ENCODE measurements at regions not wholly inside any gene's neighbourhood (a gene's known extent, or its start where the extent isn't known, plus 50 kb on each side); places are given as distances from the start of the nearest gene placed in this dataset.
A peak's percentile ranks its signal among the peaks of the same experiment; 100 is the strongest.
"Not testable (repeated sequence)": the region's sequence is repeated elsewhere in the genome, so short reads cannot be mapped to it uniquely, and the experiment has no call there.

DNA sequence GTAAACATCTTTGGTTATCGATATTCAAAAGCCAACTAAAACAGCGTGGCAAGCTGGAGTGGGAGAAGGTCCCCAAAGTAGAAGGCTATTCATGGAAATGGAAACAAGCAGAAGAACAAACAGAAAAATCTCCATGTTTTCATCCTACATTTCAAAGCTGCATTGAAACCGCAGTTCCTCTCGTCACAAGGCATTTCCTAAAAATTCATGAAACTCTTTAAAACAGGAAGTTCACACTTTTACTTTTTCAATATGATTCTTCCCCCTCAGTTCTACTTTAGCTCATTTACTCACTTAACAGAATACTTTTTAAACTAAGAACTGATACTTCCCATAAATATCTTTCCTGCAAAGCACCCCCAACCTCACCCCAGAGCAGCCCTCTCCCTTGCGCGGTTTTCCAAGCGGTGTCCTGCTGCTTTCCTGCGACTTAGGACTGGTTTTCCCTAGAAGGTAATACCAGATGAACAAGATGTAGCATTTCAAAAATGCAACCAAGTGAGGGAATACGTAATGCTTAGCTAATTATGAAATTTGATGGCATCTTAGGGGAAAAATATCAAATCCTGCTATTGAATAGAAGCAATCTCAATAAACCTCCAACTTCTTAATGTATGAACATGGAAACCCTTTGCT lies 228.3 kb upstream of the PKN2 start:
- DNase-seq (ENCODE audit: low read depth in 2 of 2), result no peak

DNA sequence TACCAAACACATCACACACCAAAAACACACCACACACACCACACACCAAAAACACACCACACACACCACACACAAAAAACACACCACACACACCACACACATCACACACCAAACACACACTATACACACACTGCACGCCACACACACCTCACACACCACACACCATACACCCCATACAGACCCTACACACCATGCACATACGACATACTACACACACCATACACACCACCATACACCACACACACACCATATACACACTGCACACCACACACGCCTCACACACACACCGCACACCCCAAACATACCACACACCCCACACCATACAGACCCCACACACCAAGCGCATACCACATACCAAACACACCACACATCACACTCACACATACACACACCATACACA lies 226.9 kb upstream of the PKN2 start:
- DNase-seq (ENCODE audit: low read depth in 2 of 2), result no peak

DNA sequence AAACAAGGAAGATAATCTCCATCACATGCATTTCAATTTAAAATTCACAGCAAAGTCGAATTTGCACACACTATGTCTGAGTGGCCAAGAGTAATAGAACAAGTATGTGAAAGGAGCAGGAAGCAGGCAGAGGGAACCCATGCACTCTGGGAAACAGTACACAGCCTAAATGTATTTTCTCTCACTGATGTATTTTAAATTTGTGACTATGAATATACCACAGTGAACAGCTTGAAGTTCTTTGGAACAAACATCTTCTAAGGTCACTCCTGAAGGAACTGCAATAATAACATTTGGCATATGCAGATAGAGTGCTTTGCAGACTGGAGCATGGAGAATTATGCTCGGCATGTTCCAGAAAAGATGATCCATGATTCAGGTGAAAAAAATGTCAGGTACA lies 223.1 kb upstream of the PKN2 start:
- no peak for DNase-seq (ENCODE audit: low read depth in 2 of 2)

DNA sequence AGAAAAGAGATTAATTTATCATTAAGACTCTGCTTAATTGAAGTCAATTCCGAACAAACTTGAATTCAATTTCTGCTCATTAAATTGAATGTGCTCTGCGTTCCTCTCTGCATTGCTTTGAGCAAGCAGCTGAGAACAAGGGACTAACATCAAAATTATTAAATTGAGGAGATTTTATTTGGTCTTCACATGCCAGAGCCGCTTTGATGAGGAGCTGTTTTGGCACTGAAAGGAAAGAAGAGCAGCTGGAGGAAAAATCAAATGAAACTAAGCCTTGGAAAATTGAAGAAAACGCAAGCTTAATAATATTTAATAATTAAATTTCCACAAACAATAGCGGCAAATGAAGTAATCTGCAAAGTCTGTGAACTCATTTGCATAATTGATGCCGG lies 222.0 kb upstream of the PKN2 start:
- no peak for DNase-seq (ENCODE audit: low read depth in 2 of 2)

DNA sequence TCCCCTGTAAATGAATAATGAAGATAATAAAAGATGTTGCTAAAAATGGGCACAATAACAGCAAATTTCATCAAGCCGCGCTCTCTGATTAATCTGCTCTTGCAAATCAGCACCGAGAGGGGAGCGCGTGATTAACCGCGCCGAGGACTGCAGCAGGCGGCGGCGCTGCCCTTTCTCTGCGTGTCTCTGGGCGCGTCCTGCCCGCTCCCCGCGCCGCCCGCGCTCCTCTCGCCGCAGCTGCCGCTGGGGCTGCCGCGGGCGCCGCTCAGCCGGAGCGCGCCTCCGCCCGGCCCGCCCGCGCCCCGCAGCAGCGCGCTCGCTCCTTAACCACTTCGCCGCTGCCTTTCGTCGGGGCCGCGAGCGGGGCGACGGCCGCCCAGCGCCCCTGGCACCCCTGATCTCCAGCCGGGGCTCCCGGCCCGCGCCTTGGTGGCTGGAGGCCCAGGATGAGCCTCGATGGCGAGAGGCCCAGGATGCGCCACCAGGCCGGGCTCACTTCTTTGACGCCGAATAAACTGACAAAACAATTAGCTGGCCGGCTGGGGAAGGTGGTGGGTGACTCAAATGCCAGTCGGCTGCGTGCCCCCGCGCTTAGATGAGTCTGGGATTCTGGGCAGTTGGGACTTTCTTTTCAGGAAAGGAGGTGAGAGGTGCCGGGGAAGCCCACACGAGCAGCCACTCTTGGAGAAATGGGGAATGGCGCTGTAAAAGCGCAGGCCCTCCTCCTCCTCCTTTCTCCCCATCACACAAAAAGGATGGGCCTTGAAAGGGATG lies 221.4 kb upstream of the PKN2 start:
- DNase-seq (ENCODE audit: low read depth in 2 of 2), result peak; percentile 29 to 30

DNA sequence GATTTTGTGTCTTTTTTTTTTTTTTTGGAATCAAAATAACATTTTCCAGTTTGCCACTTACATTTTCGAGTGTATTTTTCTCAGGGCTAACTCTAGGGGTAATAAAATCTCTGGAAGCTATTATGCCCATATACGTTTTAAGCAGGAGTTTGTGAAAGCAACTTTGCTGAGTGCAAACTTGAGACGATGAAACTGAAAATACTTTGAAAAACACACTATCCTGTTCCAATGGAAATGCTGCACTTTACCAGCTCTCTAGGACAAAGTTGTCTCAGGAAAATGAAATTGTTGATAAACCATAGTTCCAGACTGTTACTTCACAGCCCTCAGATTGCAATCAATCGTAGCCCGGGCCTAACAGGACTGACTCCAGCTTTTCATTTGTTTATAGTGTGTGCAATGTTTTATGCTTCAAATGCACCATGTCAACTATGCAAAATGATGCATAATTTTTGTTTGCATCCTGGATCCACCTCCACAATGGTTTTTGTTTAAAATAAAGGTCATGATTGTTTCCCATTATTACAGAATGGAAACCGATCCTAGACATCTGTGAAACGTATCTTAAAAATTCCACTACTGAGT lies 220.6 kb upstream of the PKN2 start:
- no peak for DNase-seq (ENCODE audit: low read depth in 2 of 2)

DNA sequence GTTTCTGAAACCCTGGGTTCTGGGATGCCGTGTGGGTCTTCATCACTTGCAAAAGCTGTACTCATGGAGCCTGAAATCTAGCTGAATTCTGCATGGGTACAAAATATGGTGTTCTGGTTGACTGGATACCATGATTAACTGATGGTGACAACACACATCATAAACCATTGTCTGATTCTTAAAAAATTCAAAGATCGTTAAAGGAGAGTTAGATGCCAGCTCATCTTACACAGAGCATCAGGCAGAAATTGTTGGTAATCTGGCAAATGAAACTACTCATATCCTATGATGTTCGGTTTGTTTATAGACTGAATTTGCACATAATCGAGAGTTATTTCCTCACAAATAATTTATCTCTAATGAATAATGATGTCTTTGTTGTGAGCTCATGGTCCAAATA lies 218.1 kb upstream of the PKN2 start:
- DNase-seq (ENCODE audit: low read depth in 2 of 2), result no peak

DNA sequence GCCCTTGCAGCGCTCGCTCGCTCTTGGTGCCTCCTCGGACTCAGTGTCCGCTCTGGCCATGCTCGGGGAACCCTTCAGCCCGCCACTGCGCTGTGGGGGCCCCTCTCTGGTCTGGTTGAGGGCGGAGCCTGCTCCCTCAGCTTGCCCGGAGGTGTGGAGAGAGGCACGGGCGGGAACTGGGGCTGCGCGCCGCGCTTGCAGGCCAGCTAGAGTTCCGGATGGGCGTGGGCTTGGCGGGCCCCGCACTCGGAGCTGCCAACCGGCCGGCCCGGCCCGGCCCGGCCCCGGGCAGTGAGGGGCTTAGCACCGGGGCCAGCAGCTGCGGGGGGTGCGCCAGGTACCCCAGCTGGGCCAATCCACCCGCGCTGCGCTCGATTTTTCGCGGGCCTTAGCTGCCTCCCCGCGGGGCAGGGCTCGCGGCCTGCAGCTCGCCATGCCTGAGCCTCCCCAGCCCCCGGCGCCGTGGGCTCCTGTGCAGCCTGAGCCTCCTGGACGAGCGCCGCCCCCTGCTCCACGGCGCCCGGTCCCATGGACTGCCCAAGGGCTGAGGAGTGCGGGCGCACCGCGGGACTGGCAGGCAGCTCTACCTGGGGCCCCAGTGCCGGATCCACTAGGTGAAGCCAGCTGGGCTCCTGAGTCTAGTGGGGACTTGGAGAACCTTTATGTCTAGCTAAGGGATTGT lies 217.0 kb upstream of the PKN2 start:
- no peak for DNase-seq (ENCODE audit: low read depth in 2 of 2)

DNA sequence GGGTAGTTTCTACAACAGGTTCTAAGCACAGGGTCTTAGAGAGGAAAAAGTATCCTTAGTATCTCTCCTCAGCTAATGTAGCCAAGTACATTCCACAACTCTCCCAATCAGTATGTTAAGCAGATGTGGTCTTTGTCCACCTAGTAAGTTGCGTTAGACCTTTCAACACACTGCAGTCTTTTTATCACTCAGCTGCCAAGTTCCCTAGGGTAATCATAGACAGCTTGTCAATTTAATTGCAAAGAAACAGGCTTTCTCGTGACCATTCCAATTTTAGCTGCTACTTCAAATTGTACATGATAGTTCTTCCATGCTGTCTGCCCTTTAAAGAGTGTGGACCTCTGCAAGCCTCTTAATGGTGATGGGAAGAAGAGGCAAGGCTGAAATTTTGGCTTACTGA lies 211.8 kb upstream of the PKN2 start:
- no peak for DNase-seq (ENCODE audit: low read depth in 2 of 2)

DNA sequence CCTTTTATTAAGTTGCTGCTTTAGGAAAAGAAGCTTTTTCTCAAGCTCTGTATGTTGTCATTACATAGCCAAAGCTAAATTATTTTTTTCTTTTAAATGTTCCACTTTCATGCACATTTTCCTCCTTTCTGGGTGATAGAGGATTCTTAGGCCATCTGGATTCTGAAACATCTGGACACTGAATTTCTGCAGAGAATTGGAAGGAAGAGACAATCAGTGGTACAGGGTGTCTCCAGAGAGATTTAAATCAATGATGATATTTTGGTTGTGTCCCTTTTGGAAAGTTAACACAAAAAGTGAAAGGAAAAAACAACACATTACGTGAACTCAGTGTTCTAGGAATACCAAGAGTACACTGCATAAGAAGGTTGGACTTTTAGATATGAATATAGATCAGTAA lies 211.4 kb upstream of the PKN2 start:
- DNase-seq (ENCODE audit: low read depth in 2 of 2), result no peak

DNA sequence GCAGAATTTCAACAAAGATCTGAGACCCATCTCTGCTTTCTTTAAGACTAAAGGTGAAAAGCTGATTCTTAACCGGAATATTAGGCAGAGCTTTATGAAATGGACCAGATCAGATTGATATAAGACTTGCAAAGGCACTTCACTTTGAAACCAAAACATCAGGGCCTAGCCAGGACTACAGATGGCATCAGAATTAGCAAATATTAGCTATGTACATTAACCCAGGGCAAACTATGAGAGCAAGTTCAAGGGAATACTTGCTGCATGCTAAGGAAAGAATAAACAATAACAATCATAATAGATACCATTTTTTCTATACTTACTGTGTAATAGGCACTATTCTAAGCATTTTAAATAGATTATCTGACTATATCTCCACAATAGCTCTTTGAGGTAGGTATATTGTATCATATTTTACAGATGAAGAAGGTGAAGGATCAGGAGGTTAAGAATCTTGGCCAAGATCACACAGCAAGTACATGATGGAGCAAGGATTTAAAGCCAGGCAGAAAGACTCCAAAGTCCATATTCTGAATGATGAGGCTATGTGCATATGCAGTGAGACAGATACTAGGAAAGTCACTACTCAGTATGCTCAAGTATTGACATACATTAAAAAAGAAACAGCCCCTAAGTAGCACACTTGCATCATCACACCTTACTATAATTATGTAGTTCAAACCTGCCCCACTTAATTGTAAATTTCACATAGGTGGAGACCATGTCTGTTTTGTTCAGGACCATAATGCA lies 209.3 kb upstream of the PKN2 start:
- DNase-seq (ENCODE audit: low read depth in 2 of 2), result no peak

DNA sequence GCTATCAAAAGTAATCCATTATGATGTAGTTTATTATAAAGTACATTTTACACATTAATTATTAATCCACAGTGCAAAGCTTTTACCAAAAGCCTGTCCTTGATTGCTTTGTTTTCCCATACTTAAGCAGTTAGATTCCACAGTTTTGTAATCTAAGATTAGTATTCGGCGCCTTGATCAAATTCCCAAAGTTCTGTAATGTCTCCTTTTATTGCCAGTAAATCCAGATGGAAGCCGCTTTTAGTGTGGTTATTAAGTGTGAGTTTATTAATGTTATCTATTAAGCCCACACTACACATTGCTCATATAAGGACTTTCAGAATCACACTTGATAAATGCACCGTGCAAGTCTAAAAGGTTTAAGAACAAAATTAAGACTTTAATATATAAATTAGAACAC lies 199.2 kb upstream of the PKN2 start:
- DNase-seq (ENCODE audit: low read depth in 2 of 2), result no peak

DNA sequence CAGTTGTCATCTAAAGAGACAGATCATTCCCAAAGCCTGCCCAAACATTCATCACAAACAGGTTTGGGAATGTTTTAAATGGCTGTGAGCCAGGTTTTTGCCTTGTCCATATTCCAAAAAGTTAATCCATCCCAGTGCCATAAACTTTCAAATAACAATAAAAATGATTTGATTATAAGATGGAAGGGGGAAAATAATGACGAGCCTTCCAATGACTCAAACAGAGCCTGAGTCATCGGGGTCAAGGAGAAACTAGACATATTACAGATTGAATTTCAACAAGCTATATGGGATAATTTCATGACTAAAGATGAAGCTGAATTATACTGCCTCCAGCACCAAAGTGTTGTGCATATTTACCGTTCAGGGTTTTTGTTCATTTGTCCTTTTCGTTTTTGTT lies 195.8 kb upstream of the PKN2 start:
- peak in 1 of 2 donors; percentile 3 for DNase-seq (ENCODE audit: low read depth in 2 of 2)

DNA sequence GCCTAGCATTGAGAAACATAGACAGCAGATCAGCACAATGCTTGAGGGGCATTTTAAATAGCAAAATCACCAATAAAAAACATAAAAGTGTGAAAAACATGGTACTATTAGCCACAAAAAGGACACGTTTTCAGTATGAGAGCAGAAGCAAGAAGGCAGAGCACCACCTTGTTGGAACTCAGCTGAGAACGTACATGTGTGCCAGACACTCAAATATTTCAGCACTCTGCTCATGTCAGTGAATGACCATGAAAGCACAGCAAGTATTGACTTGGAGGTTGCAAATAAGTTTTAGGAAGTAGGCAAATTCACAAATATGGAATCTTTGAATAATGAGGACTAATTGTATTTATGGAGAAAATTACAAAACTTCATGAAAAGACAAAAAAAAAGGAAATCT lies 193.4 kb upstream of the PKN2 start:
- no peak for DNase-seq (ENCODE audit: low read depth in 2 of 2)

DNA sequence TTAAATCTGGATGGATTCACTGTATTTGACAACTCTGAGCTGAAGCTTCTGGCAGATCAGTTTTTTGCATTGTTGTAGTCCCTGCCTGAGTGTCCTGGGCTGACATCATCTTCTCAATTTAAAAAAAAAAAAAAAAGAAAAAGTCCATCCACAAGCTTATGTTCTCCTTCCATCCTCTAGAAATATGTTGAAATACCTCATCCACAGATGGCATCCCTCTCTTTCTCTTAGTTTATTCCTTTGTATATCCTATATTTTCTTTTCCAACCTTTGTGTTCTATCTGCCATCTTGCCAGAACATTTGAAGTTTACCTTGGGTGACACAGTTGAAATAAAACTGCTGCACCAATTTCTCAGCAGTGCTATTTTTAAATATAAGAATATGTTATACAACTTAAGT lies 184.4 kb upstream of the PKN2 start:
- no peak for DNase-seq (ENCODE audit: low read depth in 2 of 2)

DNA sequence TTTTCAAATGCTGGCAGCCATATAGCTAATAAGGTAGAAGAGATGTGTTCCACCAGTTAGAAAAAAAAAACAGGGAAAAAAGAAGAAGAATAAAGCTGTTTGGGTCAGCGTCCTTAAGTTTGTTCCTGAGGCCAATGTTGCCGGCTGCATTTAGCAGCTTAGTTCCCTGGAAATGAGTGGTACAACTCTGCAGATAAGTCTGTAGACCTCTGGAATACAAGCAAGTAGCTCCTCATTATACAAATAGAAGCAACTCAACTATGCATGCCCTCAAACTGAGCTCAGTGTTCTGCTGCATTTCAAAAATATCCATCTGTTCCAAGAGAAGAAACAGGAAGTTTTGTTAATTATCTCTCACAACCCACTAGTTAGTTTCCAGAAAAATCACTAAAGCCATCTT lies 181.2 kb upstream of the PKN2 start:
- DNase-seq (ENCODE audit: low read depth in 2 of 2), result no peak

DNA sequence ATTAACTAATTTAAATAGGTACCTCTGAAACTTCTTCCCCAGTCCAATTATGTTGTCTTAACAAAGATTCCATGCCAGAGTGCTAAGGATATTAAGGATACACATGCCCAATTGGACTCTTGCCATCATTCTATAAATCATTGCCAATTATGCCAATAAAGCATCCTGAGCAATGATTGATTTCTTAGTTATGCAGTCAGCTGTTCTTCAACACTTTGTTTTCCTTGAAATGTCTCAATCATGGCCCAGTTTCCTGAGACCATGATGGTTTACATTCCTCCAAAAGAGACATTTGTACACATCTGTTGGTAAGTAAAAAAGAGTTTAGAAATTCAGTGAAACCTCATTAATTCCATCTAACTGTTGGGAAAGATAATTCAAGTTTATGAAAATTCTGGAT lies 180.4 kb upstream of the PKN2 start:
- DNase-seq (ENCODE audit: low read depth in 2 of 2), result no peak

DNA sequence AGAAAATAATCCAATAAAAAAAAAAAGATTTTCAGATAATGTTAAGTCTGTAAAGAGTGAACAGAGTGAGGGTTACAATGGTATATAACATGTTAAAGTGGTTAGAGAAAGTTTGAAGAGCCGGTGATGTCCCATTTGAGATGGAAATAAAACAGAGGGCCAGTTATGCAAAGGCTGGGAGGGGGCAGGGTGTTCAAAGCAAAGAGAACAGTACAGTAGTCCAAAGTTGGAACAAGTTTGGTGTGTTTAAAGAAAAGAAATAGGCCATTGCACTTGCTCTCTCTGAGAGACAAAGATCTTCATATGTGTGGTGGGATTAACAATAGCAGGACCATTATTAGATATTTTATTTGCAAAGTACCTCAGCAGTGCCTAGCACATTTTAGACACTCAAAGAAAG lies 179.5 kb upstream of the PKN2 start:
- no peak for DNase-seq (ENCODE audit: low read depth in 2 of 2)

DNA sequence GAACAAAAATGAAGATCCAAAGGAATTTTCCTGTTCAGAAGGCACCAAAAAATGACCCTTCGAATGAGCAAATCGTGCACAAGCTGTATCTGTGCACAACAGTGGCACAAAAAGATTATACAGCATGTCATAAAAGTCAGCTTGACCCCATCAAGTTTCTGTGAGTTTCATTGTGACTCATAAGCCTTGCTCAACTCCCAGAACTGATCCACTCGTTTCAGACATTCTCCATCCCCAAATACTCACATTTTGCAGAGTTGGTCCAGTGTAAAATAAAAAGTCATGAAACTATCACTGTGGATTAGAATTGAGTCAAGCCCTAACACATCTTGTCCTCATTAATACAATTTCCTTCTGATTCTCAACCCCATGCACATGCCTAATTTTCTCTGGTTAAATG lies 174.7 kb upstream of the PKN2 start:
- no peak for DNase-seq (ENCODE audit: low read depth in 2 of 2)

DNA sequence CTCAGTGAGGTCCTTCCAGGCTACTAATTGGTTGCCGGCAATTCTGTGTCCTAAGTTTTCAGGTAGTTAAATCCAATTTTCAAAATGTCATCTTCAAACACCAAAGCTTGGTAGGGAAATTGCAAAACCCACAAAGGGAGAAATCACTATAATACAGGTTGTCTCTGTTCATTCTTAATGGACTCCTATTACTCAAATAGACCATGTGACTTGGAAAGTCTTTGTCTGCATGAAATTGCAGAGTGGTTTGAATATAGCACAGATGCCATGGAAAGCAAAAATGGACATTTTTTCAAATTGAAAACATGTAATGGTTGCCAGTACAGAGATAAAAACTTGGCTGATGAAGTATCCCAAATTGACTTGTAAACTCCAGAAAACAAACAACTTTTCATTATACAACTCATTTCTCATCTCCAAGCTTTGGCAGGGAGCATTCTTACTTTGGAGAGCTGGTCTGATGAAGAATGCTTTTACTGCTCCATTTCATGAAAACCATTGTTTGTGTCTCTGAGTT lies 169.5 kb upstream of the PKN2 start:
- no peak for DNase-seq (ENCODE audit: low read depth in 2 of 2)

DNA sequence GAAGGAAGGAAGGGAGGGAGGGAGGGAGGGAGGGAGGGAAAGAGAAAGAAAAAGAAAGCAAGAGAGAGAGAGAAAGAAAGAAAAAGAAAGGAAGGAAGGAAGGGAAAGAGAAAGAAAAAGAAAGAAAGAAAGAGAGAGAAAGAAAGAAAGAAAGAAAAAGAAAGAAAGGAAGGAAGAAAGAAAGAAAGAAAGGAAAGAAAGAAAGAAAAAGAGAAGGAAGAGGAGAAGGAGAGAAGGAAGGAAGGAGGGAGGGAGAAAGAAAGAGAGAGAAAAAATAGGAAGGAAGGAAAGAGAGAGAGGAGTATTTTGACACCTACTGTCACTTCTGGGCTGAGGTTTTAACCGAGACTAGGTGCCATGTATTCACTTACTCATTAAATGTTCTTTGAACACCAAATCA lies 166.6 kb upstream of the PKN2 start:
- DNase-seq (ENCODE audit: low read depth in 2 of 2), result not testable (repeated sequence)

DNA sequence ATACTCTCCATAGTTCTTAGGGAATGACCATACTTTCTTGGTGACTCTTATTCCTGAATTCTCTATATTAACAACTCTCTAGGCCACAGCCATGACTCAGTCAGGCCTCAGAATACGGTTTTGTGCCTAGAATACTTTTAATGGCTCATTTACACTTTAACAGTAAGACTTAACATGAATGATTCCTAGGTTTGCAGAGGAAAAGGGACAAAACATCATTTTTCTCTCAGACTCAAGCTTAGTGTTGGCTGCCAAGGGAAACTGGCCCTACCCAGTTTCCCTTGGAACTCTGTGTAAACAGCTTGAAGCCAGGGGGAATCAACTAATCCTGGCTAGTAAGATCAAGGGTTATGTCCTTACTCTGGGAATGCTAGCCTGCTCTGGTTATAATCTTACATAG lies 164.9 kb upstream of the PKN2 start:
- DNase-seq (ENCODE audit: low read depth in 2 of 2), result no peak
